Breast epithelium (tissue), 3 donors: ENCODE measurements at regions not wholly inside any gene's neighbourhood (a gene's known extent, or its start where the extent isn't known, plus 50 kb on each side); places are given as distances from the start of the nearest gene placed in this dataset.
"Not testable (repeated sequence)": the region's sequence is repeated elsewhere in the genome, so short reads cannot be mapped to it uniquely, and the experiment has no call there.

ENCODE experiments used
- POLR2A ChIP-seq: fragments of 450-650 bp; IDR thresholded peaks from one replicate; pipeline ENCODE4 v1.6.1; 2016; ENCODE audit warnings: antibody characterized with exemption, mild to moderate bottlenecking, moderate library complexity
- POLR2AphosphoS5 ChIP-seq, 3 donors: sonication (generic); formaldehyde crosslinking; IDR thresholded peaks; one replicate each; pipeline ENCODE4 v1.6.1; 2017; ENCODE audit warnings: antibody characterized with exemption in 3 of 3
- TF ChIP-seq, protein P1 (sequence below), 3 donors: fragments of 450-650 bp; IDR thresholded peaks; one replicate each; pipeline ENCODE4 v1.5.1; 2016 to 2017; ENCODE audit warnings: antibody characterized with exemption in 3 of 3, mild to moderate bottlenecking in 3 of 3, moderate library complexity in 3 of 3

DNA sequence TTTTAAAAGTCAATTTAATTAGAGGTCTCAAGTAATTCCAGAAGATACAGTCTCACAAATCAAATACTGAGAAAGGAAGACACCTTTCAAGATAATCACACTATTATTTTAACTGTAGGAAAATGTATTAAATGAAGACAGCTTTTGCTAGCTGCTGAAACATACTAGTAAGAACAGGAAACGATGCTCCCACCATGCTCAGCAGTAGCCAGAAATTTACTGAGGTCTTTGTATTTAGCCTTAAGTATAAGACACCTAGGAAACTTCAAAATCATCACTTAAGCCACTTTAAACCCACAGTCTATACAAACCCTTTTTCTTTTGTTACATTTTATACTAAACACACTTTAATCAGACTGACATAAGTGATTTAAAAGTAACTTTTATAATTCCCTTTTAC lies 72.7 kb upstream of the NPIPB12 start:
- TF ChIP-seq, protein P1, sequence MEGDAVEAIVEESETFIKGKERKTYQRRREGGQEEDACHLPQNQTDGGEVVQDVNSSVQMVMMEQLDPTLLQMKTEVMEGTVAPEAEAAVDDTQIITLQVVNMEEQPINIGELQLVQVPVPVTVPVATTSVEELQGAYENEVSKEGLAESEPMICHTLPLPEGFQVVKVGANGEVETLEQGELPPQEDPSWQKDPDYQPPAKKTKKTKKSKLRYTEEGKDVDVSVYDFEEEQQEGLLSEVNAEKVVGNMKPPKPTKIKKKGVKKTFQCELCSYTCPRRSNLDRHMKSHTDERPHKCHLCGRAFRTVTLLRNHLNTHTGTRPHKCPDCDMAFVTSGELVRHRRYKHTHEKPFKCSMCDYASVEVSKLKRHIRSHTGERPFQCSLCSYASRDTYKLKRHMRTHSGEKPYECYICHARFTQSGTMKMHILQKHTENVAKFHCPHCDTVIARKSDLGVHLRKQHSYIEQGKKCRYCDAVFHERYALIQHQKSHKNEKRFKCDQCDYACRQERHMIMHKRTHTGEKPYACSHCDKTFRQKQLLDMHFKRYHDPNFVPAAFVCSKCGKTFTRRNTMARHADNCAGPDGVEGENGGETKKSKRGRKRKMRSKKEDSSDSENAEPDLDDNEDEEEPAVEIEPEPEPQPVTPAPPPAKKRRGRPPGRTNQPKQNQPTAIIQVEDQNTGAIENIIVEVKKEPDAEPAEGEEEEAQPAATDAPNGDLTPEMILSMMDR (IDR thresholded peaks at IDR 0.05), result not testable (repeated sequence)
- not testable (repeated sequence) for TF ChIP-seq POLR2AphosphoS5 (IDR thresholded peaks at IDR 0.05); POLR2A
